ENCODE measurements at regions not wholly inside any gene's neighbourhood (a gene's known extent, or its start where the extent isn't known, plus 50 kb on each side); places are given as distances from the start of the nearest gene placed in this dataset.

DNA sequence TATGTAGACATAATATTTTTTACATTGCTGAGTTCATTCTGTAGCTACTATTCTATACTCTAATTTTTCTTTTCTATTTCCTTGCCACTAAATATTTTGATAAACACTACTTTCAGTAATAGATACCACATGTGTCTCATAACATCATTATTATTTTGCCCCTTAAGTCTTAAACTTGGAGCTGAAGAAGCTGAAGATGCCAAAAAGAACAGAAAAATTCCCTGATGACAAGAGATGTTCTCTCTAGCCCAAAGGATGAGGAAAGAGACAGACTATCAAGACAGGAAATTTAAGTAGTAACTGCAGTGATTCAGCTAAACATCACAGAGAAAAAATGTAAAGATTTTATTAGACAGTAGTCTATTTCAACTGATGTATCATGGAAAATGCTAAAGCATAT, 322.0 kb upstream of the KLHL1 start:
- Histone ChIP-seq H4K20me1 (ENCODE audit: insufficient read depth, low read length, poor library complexity, severe bottlenecking) (no peaks in the 10 kb centered on the region), H3K36me3 (ENCODE audit: insufficient read depth, low read length) (no peaks in the 10 kb centered on the region), H3K4me1 (ENCODE audit: insufficient read depth, low read length, poor library complexity, severe bottlenecking) (peaks cover 10% of the 10 kb centered on the region), H2AFZ (ENCODE audit: low read length) (no peak overlapping the region), H3K27me3 (ENCODE audit: insufficient read depth, low read length, poor library complexity, severe bottlenecking) (no peaks in the 10 kb centered on the region), H3K9me2 (replicated peaks; ENCODE audit: low read depth, low read length) (no peaks in the 10 kb centered on the region), H3K9ac (ENCODE audit: low read depth, low read length, poor library complexity, severe bottlenecking) (no peak overlapping the region), H3K79me2 (ENCODE audit: insufficient read depth, low read length) (no peaks in the 10 kb centered on the region), H3K4me3 (ENCODE audit: low read length, poor library complexity, severe bottlenecking) (no peak overlapping the region), H3K9me3 (ENCODE audit: insufficient read depth, low read depth, low read length) (no peaks in the 10 kb centered on the region), H3K4me2 (ENCODE audit: low read depth, low read length, poor library complexity, severe bottlenecking) (no peak overlapping the region), H3F3A (ENCODE audit: low read depth) (no peaks in the 10 kb centered on the region)
- TF ChIP-seq CTCF (conservative IDR thresholded peaks at IDR 0.05; ENCODE audit: low read length), result no peak
- no peak for TF ChIP-seq EZH2phosphoT487 (IDR thresholded peaks at IDR 0.05; ENCODE audit: borderline replicate concordance)

- H3K4me1 ChIP-seq (ENCODE audit: insufficient read depth, low read length, poor library complexity, severe bottlenecking), result peaks cover 18% of the 10 kb centered on the region
- no peak; the same call in 1 of the 2 replicates for TF ChIP-seq EZH2phosphoT487 (IDR thresholded peaks at IDR 0.05; ENCODE audit: borderline replicate concordance)
- no peak for TF ChIP-seq CTCF (conservative IDR thresholded peaks at IDR 0.05; ENCODE audit: low read length)
- no peaks in the 10 kb centered on the region for H3K79me2 ChIP-seq (ENCODE audit: insufficient read depth, low read length)
- H3K4me3 ChIP-seq (ENCODE audit: low read length, poor library complexity, severe bottlenecking), result peak overlapping the region; percentile 10
- no peaks in the 10 kb centered on the region for H3K36me3 ChIP-seq (ENCODE audit: insufficient read depth, low read length)
- peak overlapping the region; percentile 80 for H2AFZ ChIP-seq (ENCODE audit: low read length)
- no peaks in the 10 kb centered on the region for H3F3A ChIP-seq (ENCODE audit: low read depth)
- no peaks in the 10 kb centered on the region for H4K20me1 ChIP-seq (ENCODE audit: insufficient read depth, low read length, poor library complexity, severe bottlenecking)
- H3K9me2 ChIP-seq (replicated peaks; ENCODE audit: low read depth, low read length), result no peaks in the 10 kb centered on the region
- no peaks in the 10 kb centered on the region for H3K9me3 ChIP-seq (ENCODE audit: insufficient read depth, low read depth, low read length)
- H3K27me3 ChIP-seq (ENCODE audit: insufficient read depth, low read length, poor library complexity, severe bottlenecking), result no peaks in the 10 kb centered on the region
- peak overlapping the region; percentile 58 for H3K4me2 ChIP-seq (ENCODE audit: low read depth, low read length, poor library complexity, severe bottlenecking)
- no peak overlapping the region for H3K9ac ChIP-seq (ENCODE audit: low read depth, low read length, poor library complexity, severe bottlenecking)
Observed at GRCh38 chr13:70424928-70425327, 316.7 kb upstream of the KLHL1 start.

- Histone ChIP-seq H3K9me2 (replicated peaks; ENCODE audit: low read depth, low read length) (no peaks in the 10 kb centered on the region), H3K4me3 (ENCODE audit: low read length, poor library complexity, severe bottlenecking) (no peak overlapping the region), H4K20me1 (ENCODE audit: insufficient read depth, low read length, poor library complexity, severe bottlenecking) (no peaks in the 10 kb centered on the region), H3K27me3 (ENCODE audit: insufficient read depth, low read length, poor library complexity, severe bottlenecking) (no peaks in the 10 kb centered on the region), H3K9ac (ENCODE audit: low read depth, low read length, poor library complexity, severe bottlenecking) (no peak overlapping the region), H3K79me2 (ENCODE audit: insufficient read depth, low read length) (no peaks in the 10 kb centered on the region), H3F3A (ENCODE audit: low read depth) (no peaks in the 10 kb centered on the region), H3K4me2 (ENCODE audit: low read depth, low read length, poor library complexity, severe bottlenecking) (peak overlapping the region; percentile 58), H3K9me3 (ENCODE audit: insufficient read depth, low read depth, low read length) (no peaks in the 10 kb centered on the region), H3K36me3 (ENCODE audit: insufficient read depth, low read length) (no peaks in the 10 kb centered on the region), H3K4me1 (ENCODE audit: insufficient read depth, low read length, poor library complexity, severe bottlenecking) (peaks cover 18% of the 10 kb centered on the region), H2AFZ (ENCODE audit: low read length) (peak overlapping the region; percentile 80)
- TF ChIP-seq CTCF (conservative IDR thresholded peaks at IDR 0.05; ENCODE audit: low read length) (no peak), EZH2phosphoT487 (IDR thresholded peaks at IDR 0.05; ENCODE audit: borderline replicate concordance) (no peak)
Observed at GRCh38 chr13:70424428-70424827, 316.2 kb upstream of the KLHL1 start.

Measured in Loucy (cell line).